NCI-H446 (cell line): ENCODE measurements at regions not wholly inside any gene's neighbourhood (a gene's known extent, or its start where the extent isn't known, plus 50 kb on each side); places are given as distances from the start of the nearest gene placed in this dataset.
A peak's percentile ranks its signal among the peaks of the same experiment; 100 is the strongest.

Source experiments
- DNase-seq, 2 experiments: peaks; one replicate each; lab custom pipeline; 2025; lab: John Stamatoyannopoulos, UW

GRCh38 chr6:95780037-95780436 lies 202.7 kb downstream of the MANEA start:
- DNase-seq: no peak

GRCh38 chr6:95784019-95784418 lies 206.7 kb downstream of the MANEA start:
- no peak for DNase-seq

GRCh38 chr6:95784869-95785268 lies 207.5 kb downstream of the MANEA start:
- no peak for DNase-seq

- no peak for DNase-seq
Measured at GRCh38 chr6:95785785-95786184, 208.4 kb downstream of the MANEA start.

GRCh38 chr6:95786802-95787201 lies 209.5 kb downstream of the MANEA start:
- no peak for DNase-seq

GRCh38 chr6:95790787-95791186 lies 213.5 kb downstream of the MANEA start:
- DNase-seq: no peak

- DNase-seq: no peak
Measured at GRCh38 chr6:95794749-95795148, 217.4 kb downstream of the MANEA start.

GRCh38 chr6:95795927-95796326 lies 218.6 kb downstream of the MANEA start:
- no peak for DNase-seq

GRCh38 chr6:95797054-95797453 lies 218.7 kb upstream of the FUT9 start:
- no peak for DNase-seq

GRCh38 chr6:95802978-95803377 lies 212.8 kb upstream of the FUT9 start:
- no peak for DNase-seq

GRCh38 chr6:95803889-95804288 lies 211.9 kb upstream of the FUT9 start:
- DNase-seq: no peak

GRCh38 chr6:95804847-95805541 lies 210.8 kb upstream of the FUT9 start:
- DNase-seq: no peak

GRCh38 chr6:95805699-95806098 lies 210.1 kb upstream of the FUT9 start:
- DNase-seq: no peak

- no peak for DNase-seq
Measured at GRCh38 chr6:95815389-95816056, 200.3 kb upstream of the FUT9 start.

GRCh38 chr6:95819461-95819860 lies 196.3 kb upstream of the FUT9 start:
- no peak for DNase-seq

- DNase-seq: no peak
Measured at GRCh38 chr6:95819939-95820338, 195.8 kb upstream of the FUT9 start.

GRCh38 chr6:95830859-95831557 lies 184.8 kb upstream of the FUT9 start:
- DNase-seq: no peak

GRCh38 chr6:95837890-95838289 lies 177.9 kb upstream of the FUT9 start:
- no peak for DNase-seq

GRCh38 chr6:95841560-95841959 lies 174.2 kb upstream of the FUT9 start:
- DNase-seq: no peak

- DNase-seq: peak in 1 of 2 experiments; percentile 2
Measured at GRCh38 chr6:95846652-95847051, 169.1 kb upstream of the FUT9 start.

- DNase-seq: no peak
Measured at GRCh38 chr6:95847061-95847460, 168.7 kb upstream of the FUT9 start.

- no peak for DNase-seq
Measured at GRCh38 chr6:95848717-95849116, 167.1 kb upstream of the FUT9 start.

GRCh38 chr6:95856876-95857364 lies 158.9 kb upstream of the FUT9 start:
- DNase-seq: no peak
